ENCODE measurements at regions not wholly inside any gene's neighbourhood (a gene's known extent, or its start where the extent isn't known, plus 50 kb on each side); places are given as distances from the start of the nearest gene placed in this dataset.

- no peak overlapping the region for H3K4me3 ChIP-seq (ENCODE audit: low read length)
- TF ChIP-seq, protein P1, sequence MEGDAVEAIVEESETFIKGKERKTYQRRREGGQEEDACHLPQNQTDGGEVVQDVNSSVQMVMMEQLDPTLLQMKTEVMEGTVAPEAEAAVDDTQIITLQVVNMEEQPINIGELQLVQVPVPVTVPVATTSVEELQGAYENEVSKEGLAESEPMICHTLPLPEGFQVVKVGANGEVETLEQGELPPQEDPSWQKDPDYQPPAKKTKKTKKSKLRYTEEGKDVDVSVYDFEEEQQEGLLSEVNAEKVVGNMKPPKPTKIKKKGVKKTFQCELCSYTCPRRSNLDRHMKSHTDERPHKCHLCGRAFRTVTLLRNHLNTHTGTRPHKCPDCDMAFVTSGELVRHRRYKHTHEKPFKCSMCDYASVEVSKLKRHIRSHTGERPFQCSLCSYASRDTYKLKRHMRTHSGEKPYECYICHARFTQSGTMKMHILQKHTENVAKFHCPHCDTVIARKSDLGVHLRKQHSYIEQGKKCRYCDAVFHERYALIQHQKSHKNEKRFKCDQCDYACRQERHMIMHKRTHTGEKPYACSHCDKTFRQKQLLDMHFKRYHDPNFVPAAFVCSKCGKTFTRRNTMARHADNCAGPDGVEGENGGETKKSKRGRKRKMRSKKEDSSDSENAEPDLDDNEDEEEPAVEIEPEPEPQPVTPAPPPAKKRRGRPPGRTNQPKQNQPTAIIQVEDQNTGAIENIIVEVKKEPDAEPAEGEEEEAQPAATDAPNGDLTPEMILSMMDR (conservative IDR thresholded peaks at IDR 0.05; ENCODE audit: low read length): no peak
- peak; percentile 47 for DNase-seq (ENCODE audit: low read depth)
These were observed 161.8 kb upstream of the SPRY4 start for GRCh38 chr5:142486581-142486980.

GRCh38 chr5:142486020-142486419 lies 161.2 kb upstream of the SPRY4 start:
- no peak for DNase-seq (ENCODE audit: low read depth)
- TF ChIP-seq, protein P1 (conservative IDR thresholded peaks at IDR 0.05; ENCODE audit: low read length): no peak
- H3K4me3 ChIP-seq (ENCODE audit: low read length): no peak overlapping the region

GRCh38 chr5:142484821-142485387 lies 160.1 kb upstream of the SPRY4 start:
- peak; percentile 31 for DNase-seq (ENCODE audit: low read depth)
- no peak overlapping the region for H3K4me3 ChIP-seq (ENCODE audit: low read length)
- TF ChIP-seq, protein P1 (conservative IDR thresholded peaks at IDR 0.05; ENCODE audit: low read length): no peak

- no peak overlapping the region for H3K4me3 ChIP-seq (ENCODE audit: low read length)
- TF ChIP-seq, protein P1 (conservative IDR thresholded peaks at IDR 0.05; ENCODE audit: low read length): no peak
- no peak for DNase-seq (ENCODE audit: low read depth)
These were observed 157.4 kb upstream of the SPRY4 start for GRCh38 chr5:142482207-142482606.

DNA sequence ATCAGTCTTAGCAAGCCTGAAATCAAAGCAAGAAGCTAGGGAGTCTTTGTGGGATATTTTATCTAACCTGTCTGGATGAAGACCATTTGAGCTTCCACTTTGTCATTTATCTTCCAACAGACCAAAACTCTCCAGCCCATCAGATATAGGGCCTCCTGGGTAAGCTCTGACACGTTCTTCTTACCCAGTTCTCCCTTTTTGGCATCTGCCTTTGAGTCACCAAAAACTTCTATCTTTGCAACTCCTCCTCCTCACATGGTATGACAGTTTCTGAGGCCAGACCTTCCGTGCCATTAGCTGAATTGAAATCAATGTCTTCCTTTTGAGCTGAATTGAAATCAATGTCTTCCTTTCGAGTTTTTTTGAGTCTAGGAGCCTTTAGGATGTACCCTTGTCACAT lies 156.6 kb upstream of the SPRY4 start:
- H3K4me3 ChIP-seq (ENCODE audit: low read length): no peak overlapping the region
- DNase-seq (ENCODE audit: low read depth): no peak
- TF ChIP-seq, protein P1 (conservative IDR thresholded peaks at IDR 0.05; ENCODE audit: low read length): no peak

- H3K4me3 ChIP-seq (ENCODE audit: low read length): no peak overlapping the region
- TF ChIP-seq, protein P1 (conservative IDR thresholded peaks at IDR 0.05; ENCODE audit: low read length): no peak
- DNase-seq (ENCODE audit: low read depth): no peak
These were observed 155.2 kb upstream of the SPRY4 start for GRCh38 chr5:142479854-142480519.

DNA sequence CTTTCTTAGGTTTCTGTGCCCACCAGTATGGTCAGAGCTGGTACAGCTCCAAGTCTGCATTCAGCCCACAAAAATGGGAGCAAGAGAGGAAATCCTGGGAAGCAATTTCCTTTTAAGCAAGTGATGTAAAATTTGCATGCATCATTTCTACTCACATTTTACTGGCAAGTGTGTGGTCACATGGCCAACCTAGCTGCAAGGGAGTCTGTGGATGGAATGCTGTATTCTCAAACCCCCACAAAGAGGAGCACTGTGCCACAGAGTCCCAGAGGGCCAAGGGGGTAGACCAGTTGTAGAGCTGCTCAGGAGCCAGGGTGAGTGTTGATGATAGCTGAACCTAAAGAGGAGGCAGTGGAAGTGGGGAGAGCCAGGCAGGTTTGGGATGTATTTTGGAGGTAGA lies 154.3 kb upstream of the SPRY4 start:
- no peak overlapping the region for H3K4me3 ChIP-seq (ENCODE audit: low read length)
- DNase-seq (ENCODE audit: low read depth): no peak
- TF ChIP-seq, protein P1 (conservative IDR thresholded peaks at IDR 0.05; ENCODE audit: low read length): no peak

Measured in AG10803 (cell line).